ENCODE measurements at regions not wholly inside any gene's neighbourhood (a gene's known extent, or its start where the extent isn't known, plus 50 kb on each side); places are given as distances from the start of the nearest gene placed in this dataset.
"Not testable (repeated sequence)": the region's sequence is repeated elsewhere in the genome, so short reads cannot be mapped to it uniquely, and the experiment has no call there.

DNA sequence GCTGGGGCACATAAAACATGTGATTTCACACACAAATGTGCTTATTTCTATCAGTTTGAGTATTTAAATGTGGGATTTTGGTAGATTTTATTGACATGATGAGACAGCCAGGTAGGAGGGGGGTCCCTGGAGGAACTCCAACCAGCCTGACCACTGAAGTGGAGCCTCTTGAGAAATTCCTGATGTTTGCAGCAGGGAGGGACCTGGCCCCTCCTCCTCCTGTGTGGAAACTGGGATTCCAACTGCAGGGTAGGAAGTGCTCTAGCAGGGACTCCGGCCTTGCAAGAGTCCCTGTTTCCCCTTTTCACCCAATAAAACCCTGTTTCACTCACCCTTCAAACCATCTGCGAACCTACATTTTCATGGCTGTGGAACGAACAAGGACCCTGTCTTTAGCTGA lies 2224.0 kb upstream of the AGA start:
- no peak for DNase-seq (ENCODE audit: low spot score)

DNA sequence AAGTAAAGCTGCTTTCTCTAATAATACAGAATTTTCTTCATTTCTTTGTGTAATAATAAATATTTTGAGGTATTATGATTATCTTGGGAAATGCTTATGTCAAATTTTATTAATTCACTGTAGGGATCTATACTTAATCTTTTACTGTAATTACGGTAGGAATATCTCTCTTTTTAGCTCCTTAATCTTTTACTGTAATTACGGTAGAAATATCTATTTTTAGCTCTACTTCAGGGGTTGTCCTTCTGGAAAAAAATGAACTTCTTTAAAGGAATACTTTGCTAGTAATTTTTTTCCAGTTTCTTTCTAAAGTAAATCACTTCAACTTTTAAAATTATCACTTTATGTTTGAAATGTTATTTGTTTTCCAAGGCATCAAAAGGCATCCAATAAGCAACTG lies 2229.4 kb upstream of the AGA start:
- DNase-seq (ENCODE audit: low spot score), result no peak

DNA sequence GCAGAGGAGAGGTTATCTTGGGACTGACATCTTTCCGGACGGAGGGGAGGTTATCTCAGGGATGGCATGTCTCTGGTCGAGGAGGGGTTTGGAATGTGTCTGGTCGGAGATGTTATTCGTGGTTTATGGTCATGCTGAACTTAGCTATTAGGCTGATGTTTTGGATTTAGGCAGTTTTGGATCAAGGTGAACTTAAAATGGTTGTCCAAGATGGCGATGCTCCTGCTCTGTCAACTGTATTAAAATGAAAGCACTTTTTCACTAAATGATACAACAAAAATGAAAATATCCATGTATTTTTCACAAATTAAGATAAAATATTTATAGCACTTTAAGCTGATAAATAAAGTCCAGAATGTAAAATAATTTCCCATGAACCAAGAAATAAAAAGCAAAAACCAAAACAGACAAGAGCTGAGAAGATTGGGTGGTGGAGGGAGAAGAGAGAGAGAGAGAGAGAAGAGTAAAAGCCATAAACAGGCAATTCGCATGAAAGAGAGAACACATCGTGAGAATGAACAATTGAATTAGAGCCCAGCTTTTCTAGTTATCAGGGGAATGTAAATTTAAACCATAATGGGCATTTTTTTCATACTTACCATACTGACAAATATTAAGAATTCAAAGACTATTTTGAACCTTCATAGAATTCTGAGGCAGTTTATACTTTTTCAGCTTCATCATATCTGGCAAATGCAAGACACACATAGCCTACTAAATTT lies 2236.0 kb upstream of the AGA start:
- no peak for DNase-seq (ENCODE audit: low spot score)

GRCh38 chr4:179683661-179684060 lies 2241.4 kb upstream of the AGA start:
- not testable (repeated sequence) for DNase-seq (ENCODE audit: low spot score)

GRCh38 chr4:179692222-179692621 lies 2250.0 kb upstream of the AGA start:
- no peak for DNase-seq (ENCODE audit: low spot score)

DNA sequence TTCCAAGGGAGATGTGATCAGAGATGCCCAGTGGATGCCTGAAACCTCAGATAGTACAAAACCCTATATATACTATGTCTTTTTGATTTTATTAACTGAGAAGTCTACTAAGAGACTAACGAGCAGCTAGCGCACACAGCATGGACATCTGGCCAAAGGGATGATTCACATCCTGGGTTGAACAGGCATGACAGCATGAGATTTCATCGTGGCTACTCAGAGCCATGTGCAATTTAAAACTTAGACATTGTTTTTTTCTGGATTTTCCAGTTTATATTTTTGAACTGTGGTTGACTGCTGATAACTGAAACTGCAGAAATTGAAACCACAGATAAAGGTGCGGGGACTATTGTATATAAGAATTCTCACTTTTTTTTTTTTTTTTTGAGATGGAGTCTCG lies 2252.9 kb upstream of the AGA start:
- DNase-seq (ENCODE audit: low spot score), result no peak

- DNase-seq (ENCODE audit: low spot score), result no peak
Measured at GRCh38 chr4:179698321-179698720, 2256.1 kb upstream of the AGA start.

DNA sequence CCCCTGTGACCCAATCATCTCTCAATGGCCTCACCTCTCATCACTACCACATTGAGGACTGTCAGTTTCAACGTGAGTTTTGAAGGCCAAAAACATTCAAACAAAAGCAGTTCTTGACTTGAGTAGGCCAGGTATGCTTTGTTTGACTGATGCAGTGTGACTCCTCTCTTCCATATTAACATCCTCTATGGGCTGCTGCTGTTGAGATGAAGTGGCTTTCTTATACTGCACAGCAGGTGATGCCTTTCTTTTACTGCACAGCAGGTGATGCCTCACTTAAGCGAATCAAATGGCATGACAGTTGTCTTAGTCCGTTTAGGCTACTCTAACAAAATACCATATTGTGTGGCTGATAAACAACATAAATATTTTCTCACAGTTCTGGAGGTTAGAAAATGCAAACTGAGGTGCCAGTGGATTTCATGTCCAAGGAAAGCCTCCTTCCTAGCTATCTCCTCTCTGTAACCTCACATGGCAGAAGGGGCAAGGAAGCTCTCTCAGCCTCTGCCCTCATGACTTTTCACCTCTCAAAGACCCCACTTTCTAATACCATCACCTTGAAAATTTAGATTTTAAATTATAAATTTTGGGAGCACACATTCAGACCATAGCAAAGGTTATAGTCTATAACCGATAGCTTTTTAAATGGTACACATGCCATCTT lies 2267.9 kb upstream of the AGA start:
- no peak for DNase-seq (ENCODE audit: low spot score)

- no peak for DNase-seq (ENCODE audit: low spot score)
Measured at GRCh38 chr4:179719766-179720450, 2277.7 kb upstream of the AGA start.

DNA sequence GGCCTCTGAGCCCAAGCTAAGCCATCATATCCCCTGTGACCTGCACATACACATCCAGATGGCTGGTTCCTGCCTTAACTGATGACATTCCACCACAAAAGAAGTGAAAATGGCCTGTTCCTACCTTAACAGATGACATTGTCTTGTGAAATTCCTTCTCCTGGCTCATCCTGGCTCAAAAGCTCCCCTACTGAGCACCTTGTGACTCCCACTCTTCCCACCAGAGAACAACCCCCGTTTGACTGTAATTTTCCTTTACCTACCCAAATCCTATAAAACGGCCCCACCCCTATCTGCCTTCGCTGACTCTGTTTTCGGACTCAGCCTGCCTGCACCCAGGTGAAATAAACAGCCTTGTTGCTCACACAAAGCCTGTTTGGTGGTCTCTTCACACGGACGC lies 2284.3 kb upstream of the AGA start:
- not testable (repeated sequence) for DNase-seq (ENCODE audit: low spot score)

DNA sequence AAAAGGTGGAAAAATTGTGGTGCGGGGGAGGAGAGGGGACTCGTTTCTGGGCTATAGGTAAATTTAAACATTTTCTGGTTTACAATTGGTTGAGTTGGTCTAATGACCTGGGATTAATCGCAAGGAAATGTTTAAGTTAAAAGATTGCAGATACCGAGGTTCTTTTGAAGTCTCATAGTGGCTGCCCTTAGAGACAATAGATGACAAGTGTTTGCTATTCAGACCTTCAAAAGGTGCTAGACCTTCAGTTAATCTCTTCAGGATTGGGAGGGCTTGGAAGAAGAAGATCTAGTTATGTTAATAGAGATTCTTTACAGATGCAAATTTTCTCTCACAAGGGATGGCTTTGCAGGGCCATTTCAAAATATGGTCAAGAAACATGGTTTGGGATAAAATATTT lies 2286.1 kb upstream of the AGA start:
- DNase-seq (ENCODE audit: low spot score), result no peak

DNA sequence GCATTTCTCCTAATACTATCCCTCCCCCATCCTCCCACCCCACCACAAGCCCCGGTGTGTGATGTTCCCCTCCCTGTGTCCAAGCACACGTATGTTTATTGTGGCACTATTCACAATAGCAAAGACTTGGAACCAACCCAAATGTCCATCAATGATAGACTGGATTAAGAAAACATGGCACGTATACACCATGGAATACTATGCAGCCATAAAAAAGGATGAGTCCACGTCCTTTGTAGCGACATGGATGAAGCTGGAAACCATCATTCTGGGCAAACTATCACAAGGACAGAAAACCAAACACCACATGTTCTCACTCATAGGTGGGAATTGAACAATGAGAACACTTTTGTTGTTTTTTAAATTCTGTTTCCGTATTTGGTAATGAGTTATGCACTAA lies 2294.6 kb upstream of the AGA start:
- DNase-seq (ENCODE audit: low spot score), result not testable (repeated sequence)

DNA sequence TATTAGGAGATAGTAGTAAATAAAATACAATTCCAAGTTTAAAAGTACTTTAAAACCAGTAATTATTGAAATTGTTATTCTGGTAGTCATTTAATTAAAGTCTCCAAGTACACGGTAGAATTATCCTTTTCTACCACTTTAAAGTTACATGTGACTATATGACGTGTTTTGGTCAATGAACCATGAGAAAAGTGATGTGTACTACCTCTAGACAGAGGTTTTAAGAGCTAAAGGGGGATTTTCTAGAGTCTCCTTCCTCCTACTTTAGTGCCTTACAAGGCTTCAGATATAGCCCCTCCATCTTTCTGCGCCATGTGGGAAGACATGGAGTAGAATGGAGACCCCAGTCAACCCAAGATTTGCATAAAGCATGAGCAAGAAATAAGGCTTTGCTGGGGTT lies 2296.6 kb upstream of the AGA start:
- DNase-seq (ENCODE audit: low spot score), result no peak

DNA sequence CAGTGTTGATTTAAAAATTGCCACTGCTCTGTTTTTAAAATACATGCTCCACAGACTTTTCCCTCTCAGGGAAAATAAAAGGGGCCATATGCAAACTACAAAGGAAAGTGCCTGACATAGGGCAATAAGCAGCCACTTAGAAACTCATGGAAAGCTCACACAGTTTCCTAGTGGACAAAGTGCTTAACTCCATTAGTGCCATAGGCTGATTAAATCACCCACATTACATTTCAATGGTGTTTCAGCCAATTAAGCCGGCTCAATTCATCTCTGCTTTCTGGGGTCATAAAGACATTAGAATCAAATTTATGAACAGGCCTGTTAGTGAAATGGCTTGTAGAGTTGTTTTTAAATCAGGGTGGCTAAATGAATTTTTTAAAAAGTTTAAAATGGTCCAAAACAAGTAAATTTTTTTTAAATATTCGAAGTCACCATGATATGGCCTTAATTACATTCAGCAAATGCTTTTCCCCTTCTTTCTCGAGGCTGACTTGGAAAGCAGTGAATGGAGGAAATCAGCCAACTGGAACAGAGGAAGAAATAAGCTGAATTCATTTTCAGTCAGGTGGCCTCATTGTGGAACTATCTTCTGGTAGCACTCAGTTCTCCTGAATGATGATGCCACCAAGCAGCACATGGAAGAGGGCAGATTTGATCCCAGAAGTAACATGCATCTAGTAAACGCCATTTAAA lies 2305.1 kb upstream of the AGA start:
- no peak for DNase-seq (ENCODE audit: low spot score)

DNA sequence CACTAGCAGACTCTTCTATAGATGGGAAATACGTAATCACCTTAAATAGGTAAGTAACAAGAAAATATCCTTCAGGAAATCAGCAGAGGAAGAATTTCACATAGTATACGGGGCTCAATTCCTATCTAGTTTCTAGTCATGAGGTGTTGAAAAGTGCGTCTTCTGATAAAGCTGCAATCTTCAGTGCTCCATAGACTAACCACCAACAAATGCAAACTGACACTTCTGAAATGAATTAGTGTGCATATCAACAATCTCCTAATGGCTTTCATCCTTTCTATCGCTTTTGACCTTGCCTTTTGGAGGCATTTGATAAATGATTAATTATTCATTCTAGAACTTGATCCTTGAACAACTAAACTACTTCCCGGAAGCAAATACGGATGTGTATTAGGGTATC lies 2306.6 kb upstream of the AGA start:
- DNase-seq (ENCODE audit: low spot score), result no peak

DNA sequence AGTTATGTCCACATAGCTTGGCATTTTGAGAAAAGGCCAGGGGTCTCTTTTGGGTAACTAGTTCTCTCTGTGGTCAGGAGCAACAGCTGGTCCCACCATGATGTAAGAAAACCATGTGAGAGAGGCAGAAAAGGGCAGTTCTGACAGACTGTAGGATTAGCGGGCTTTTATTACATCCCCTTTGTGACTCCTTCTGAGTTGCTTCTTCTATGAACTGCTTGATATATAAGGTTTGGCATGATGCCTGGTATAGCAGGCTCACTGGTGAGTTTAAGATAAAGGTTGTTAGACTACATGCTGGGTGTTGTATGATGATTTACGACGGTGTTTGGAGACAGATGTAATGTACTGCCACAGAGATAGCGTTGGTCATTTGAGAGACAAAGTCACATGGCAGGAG lies 2308.1 kb upstream of the AGA start:
- DNase-seq (ENCODE audit: low spot score), result no peak

GRCh38 chr4:179751669-179752068 lies 2309.4 kb upstream of the AGA start:
- DNase-seq (ENCODE audit: low spot score), result no peak

GRCh38 chr4:179755322-179755721 lies 2313.1 kb upstream of the AGA start:
- DNase-seq (ENCODE audit: low spot score), result no peak

DNA sequence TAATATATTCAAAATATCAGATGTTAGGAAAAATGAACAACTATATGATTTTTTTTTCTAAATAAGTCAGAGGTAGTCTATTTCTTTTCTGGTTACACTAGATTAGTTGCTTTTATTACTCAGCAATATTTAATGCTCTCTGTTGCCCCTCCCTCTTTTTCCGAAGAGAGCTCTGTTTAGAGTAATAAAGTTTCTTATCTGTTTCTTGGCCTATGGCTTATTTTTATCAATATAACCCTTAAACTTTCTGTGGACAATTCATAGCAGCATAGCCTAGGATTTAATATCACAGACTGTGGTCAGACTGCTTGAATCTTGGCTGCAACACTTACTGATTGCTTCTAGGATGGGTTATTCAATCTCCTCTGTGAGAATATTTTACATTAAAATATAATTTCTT lies 2315.4 kb upstream of the AGA start:
- DNase-seq (ENCODE audit: low spot score), result no peak

- no peak for DNase-seq (ENCODE audit: low spot score)
Measured at GRCh38 chr4:179762840-179763239, 2320.6 kb upstream of the AGA start.

DNA sequence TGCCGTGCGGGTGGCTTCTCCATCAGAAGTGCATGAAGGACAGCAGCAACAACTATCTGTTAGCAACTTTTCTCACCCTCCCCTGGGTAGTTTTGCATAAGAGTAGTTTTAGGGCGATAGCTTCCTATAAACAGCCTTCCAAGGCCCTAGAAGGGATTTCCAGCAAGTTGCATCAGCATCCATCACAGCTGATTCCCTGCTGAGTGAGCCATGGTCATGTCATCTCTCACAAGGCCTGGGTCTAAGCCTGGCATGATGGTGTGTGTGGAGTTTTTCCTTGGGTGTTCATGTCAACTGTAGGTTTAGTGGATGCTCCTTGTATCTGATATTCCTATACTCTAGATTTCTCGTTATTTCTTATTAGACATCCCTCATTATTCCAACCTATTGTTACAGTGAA lies 2324.7 kb upstream of the AGA start:
- DNase-seq (ENCODE audit: low spot score), result no peak

DNA sequence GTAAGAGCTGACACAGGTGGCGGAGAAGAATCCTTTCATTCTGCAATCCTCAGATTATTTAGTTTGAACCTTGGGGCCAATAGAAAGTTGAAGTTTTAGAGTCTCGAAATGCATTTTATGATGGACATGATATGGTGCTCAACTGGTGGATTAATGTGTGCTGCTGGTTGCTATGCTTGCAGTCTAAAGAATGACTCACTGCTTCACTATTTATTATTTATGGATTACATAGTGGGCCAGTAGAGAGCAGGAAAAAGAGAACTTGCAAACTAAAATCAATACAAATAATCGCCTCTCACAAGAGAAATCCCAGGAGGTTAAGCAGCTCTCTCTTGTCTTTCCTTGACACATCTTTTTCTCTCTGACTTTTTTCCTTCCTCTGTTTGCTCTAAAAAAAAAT lies 2326.8 kb upstream of the AGA start:
- no peak for DNase-seq (ENCODE audit: low spot score)

DNA sequence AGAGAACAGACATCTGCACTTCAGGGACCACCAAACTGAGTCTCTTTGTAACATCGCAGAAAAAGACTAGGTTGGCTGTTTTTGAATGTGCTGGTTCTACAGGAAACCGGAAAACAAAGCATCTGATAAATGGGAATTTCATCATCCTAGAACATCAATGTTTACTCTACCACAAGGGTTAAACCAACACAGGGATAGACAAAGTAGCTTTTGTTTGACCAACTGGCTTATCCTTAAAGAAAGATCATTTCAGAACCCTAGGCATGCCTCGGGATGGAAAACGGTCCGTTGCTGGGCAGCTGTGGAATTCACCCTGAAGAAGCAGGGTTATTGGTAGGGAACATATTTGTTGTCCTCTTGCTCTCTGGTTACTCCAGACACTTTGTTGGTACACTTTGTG lies 2355.5 kb upstream of the AGA start:
- no peak for DNase-seq (ENCODE audit: low spot score)

All from germinal center (tissue), 1 donor.